Heart right ventricle (tissue), 16 donors: ENCODE measurements at regions not wholly inside any gene's neighbourhood (a gene's known extent, or its start where the extent isn't known, plus 50 kb on each side); places are given as distances from the start of the nearest gene placed in this dataset.

ENCODE experiments used
- ATAC-seq, 8 donors: fragments of 200-7000 bp; cut with Tn5 transposase; one replicate each; pipeline ENCODE4 v1.9.1; 2020; ENCODE audit warnings: mild to moderate bottlenecking in 8 of 8, moderate library complexity in 8 of 8, moderate number of reproducible peaks in 1 of 8
- DNase-seq, 2 donors: peaks; one replicate each; pipeline ENCODE4 v3.0.0-alpha.2; 2020
- H3K27ac ChIP-seq, 10 donors: fragments of 200-600 bp; sonication (generic) in 2 of 10; one replicate each; pipeline versions ENCODE4 v1.5.0 to v1.8.0; 2020 to 2022; ENCODE audit warnings: mild to moderate bottlenecking in 3 of 10
- H3K27me3 ChIP-seq, 7 donors: fragments of 200-600 bp; one replicate each; pipeline ENCODE4 v1.8.0; 2021 to 2022; ENCODE audit warnings: mild to moderate bottlenecking in 2 of 7
- H3K36me3 ChIP-seq, 9 donors: fragments of 200-600 bp; sonication (generic) in 1 of 9; one replicate each; pipeline versions ENCODE4 v1.5.0 to v1.8.0; 2020 to 2022; ENCODE audit warnings: mild to moderate bottlenecking in 2 of 9
- H3K4me1 ChIP-seq, 9 donors: fragments of 200-600 bp; sonication (generic) in 1 of 9; one replicate each; pipeline versions ENCODE4 v1.5.0 to v1.8.0; 2020 to 2022; ENCODE audit warnings: mild to moderate bottlenecking in 4 of 9
- H3K4me3 ChIP-seq, 10 donors: fragments of 200-600 bp; sonication (generic) in 2 of 10; one replicate each; pipeline versions ENCODE4 v1.5.0 to v1.8.0; 2020 to 2022; ENCODE audit warnings: mild to moderate bottlenecking in 7 of 10, moderate library complexity in 2 of 10
- H3K9me3 ChIP-seq, 11 donors: fragments of 200-600 bp in 10 of 11; sonication (generic) in 2 of 11; one replicate each; pipeline versions ENCODE4 v1.5.0 to v1.8.0; 2013 to 2022; ENCODE audit warnings: mild to moderate bottlenecking in 2 of 11, control low read depth in 1 of 11, moderate library complexity in 1 of 11
- WGBS, 2 donors: extraction: QIAGEN DNeasy Blood & Tissue Kit; methylation state at CpG; one replicate each; pipeline ENCODE4 v1.1.7; 2013; ENCODE audit warnings: inconsistent platforms in 1 of 2; 5-methylcytosine and 5-hydroxymethylcytosine counted together
- intact Hi-C, 10 donors: fragments of 100-400 bp; cut with DNase I; formaldehyde crosslinking; loops; one replicate each; pipeline versions ENCODE4 v1.11.1 to v1.14.2; 2022
- TF ChIP-seq, protein P1 (sequence below), 9 donors: fragments of 200-600 bp; sonication (generic) in 2 of 9; IDR thresholded peaks; one replicate each; pipeline versions ENCODE4 v1.5.0 to v1.8.0; 2021 to 2022; ENCODE audit warnings: antibody characterized with exemption in 9 of 9, mild to moderate bottlenecking in 5 of 9, moderate library complexity in 1 of 9
- donor health status: Arrhythmogenic right ventricular cardiomyopathy.
- donor health status: ischemic (EF 13 %, LVEDD 7.1; RV severe dilation, severe dysfunction).
- donor health status: healthy with polysubstance abuse.
- donor health status: DM: no; HTN: yes; CAD: no.
- donor health status: DM: no; HTN: no; CAD: no.
- donor health status: ischemic (EF 25% LVEDD 6.9; RV normal size, moderate dysfunction).
- donor health status: ischemic (EF 25% LVEDD 5.7; RV mildly dilated, moderate dysfunction).
- donor health status: healthy.
- donor health status: DM: yes; HTN: yes; CAD: no.
- donor health status: Ischemic cardiomyopathy.
- donor health status: ischemic (EF 35%, LVEDD 5.7; RV mildly dilated, moderate dysfunction).
- donor health status: nonischemic (EF 11% LVEDD 7.7; RV severe dilation, severe dysfunction).
- donor health status: DM: yes; HTN: yes; CAD: no.
- donor health status: PGD.
- donor health status: ischemic (EF 29% LVEDD 5.4; RV normal size, mild dysfunction).
- donor health status: nonischemic (EF 23%, LVEDD 6.1; RV moderate dilation, normal function).

DNA sequence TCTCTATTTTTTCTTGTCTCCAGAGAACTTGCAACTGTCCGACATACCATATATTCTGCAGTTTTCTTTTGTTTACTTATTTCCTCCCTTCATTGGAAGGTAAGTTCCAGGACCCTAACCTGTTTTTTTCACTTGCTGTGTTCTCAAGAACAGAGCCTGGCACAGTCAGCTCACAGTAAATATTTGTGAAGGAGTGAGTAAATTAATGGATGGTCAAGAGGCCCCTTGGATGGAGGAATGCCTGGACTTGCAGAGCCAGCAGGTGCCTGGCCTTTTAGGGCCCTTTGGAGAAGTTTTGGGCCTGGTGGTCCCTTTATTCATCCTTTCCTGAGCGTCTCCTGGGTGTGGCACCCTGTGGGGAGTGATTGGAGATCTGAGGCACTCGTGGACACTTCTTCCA, 182.1 kb upstream of the POU3F1 start:
- no peaks in the 10 kb centered on the region for H3K4me1 ChIP-seq
- ATAC-seq = no peak

DNA sequence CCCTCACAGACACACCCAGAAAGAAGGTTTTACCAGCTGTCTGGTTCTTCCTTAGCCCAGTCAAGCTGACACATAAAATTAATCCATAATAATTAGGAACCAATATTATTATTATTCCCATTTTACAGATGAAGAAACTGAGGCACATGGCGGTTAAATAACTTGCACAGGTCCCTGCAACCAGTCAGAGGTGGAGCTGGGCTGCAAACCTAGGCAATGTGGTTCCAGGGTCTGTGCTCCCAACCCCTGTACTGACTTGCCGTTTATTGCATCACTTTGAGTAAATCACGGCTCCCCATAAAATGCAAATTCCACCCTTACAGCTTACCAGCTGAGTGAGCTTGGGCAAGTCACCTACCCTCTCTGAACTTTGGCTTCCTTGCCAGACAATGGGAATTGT, 179.2 kb upstream of the POU3F1 start:
- no peaks in the 10 kb centered on the region for H3K36me3 ChIP-seq
- H3K9me3 ChIP-seq = no peaks in the 10 kb centered on the region
- TF ChIP-seq, protein P1, sequence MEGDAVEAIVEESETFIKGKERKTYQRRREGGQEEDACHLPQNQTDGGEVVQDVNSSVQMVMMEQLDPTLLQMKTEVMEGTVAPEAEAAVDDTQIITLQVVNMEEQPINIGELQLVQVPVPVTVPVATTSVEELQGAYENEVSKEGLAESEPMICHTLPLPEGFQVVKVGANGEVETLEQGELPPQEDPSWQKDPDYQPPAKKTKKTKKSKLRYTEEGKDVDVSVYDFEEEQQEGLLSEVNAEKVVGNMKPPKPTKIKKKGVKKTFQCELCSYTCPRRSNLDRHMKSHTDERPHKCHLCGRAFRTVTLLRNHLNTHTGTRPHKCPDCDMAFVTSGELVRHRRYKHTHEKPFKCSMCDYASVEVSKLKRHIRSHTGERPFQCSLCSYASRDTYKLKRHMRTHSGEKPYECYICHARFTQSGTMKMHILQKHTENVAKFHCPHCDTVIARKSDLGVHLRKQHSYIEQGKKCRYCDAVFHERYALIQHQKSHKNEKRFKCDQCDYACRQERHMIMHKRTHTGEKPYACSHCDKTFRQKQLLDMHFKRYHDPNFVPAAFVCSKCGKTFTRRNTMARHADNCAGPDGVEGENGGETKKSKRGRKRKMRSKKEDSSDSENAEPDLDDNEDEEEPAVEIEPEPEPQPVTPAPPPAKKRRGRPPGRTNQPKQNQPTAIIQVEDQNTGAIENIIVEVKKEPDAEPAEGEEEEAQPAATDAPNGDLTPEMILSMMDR (IDR thresholded peaks at IDR 0.05) = no peak
- WGBS, 2 donors = 90 to 94% methylated on average over 3 of the region's 3 CpGs
- no peak overlapping the region for H3K27ac ChIP-seq
- H3K27me3 ChIP-seq = peaks cover 0 to 31% (median 6%) of the 10 kb centered on the region in 7 donors
- H3K4me3 ChIP-seq = no peak overlapping the region
- no peaks in the 10 kb centered on the region for H3K4me1 ChIP-seq
- DNase-seq (no peak), ATAC-seq (no peak)
- intact Hi-C loops = no loop called here

More for the DNA sequence above, 182.1 kb upstream of the POU3F1 start:
- intact Hi-C loops = no loop called here
- 60 to 72% methylated on average over 3 of the region's 3 CpGs for WGBS, 2 donors
- Histone ChIP-seq H3K36me3 (no peaks in the 10 kb centered on the region), H3K9me3 (peaks cover 0 to 8% (median 0%) of the 10 kb centered on the region in 11 donors), H3K4me3 (no peak overlapping the region), H3K27ac (no peak overlapping the region), H3K27me3 (peaks cover 0 to 10% (median 0%) of the 10 kb centered on the region in 7 donors)
- DNase-seq = no peak
- TF ChIP-seq, protein P1 (IDR thresholded peaks at IDR 0.05) = no peak

DNA sequence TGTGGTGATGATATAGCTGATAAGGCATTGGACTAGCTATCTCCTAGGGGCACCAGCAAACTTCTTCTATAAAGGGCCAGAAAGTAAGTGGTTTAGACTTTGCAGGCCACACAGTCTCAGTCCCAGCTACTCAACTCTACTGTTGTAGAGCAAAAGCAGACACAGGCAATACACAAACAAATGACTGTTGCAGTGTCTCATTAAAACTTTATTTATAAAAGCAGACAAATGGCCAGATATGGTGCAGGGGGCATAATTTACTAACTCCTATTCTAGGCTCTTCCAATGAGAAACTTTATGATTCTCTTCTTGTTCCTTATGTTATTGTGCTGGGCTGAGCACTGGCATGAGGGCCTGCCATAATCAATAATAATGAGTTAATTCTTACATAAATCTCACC, 176.8 kb upstream of the POU3F1 start:
- no peak for DNase-seq
- Histone ChIP-seq H3K4me3 (no peak overlapping the region), H3K36me3 (no peaks in the 10 kb centered on the region), H3K27ac (no peak overlapping the region), H3K27me3 (peaks cover 0 to 35% (median 6%) of the 10 kb centered on the region in 7 donors), H3K9me3 (no peaks in the 10 kb centered on the region), H3K4me1 (no peaks in the 10 kb centered on the region)
- ATAC-seq = no peak
- intact Hi-C loops = no loop called here
- TF ChIP-seq, protein P1 (IDR thresholded peaks at IDR 0.05) = no peak

DNA sequence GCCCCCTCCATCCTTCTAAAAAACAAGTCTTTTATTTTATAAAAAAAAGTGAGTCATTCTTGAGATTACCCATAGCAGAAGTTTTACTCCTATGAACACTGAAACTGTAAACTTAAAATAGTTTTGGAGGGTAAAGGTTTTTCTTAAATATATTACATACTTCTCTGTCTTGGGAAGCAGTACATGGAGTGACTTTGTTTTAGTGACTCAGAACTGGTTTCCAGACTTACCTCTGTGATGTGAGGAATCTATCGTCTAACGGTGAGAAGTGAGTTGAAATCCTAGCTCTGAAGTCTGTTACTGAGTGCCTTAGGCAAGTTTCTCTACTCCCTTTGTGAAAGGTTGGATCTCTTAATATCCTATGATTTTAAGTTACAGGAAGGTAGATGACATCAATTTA, 176.3 kb upstream of the POU3F1 start:
- H3K4me3 ChIP-seq = no peak overlapping the region
- WGBS, 2 donors = 77 to 80% methylated on average over 2 of the region's 2 CpGs
- ATAC-seq (no peak), DNase-seq (no peak)
- H3K4me1 ChIP-seq = peaks cover 0 to under 1% (median 0%) of the 10 kb centered on the region in 9 donors
- H3K9me3 ChIP-seq = no peaks in the 10 kb centered on the region
- TF ChIP-seq, protein P1 (IDR thresholded peaks at IDR 0.05) = no peak
- peaks cover 0 to 35% (median 7%) of the 10 kb centered on the region in 7 donors for H3K27me3 ChIP-seq
- intact Hi-C loops = no loop called here
- H3K27ac ChIP-seq = no peak overlapping the region
- no peaks in the 10 kb centered on the region for H3K36me3 ChIP-seq
